Cardiac fibroblast (primary cell): ENCODE measurements at regions not wholly inside any gene's neighbourhood (a gene's known extent, or its start where the extent isn't known, plus 50 kb on each side); places are given as distances from the start of the nearest gene placed in this dataset.

Experiments used
- DNase-seq, 2 donors: peaks; one replicate each; pipeline versions ENCODE4 v3.0.0 to v3.0.0-alpha.2; 2010; ENCODE audit warnings: low read depth in 2 of 2
- H3K4me3 ChIP-seq, 2 donors: replicated peaks in 1 of 2; 1 replicate in 1 of 2; 2 replicates in 1 of 2; pipeline ENCODE4 v1.5.1; 2011; ENCODE audit warnings: low read depth in 2 of 2, low read length in 2 of 2, mild to moderate bottlenecking in 2 of 2, moderate library complexity in 1 of 2
- CTCF ChIP-seq: IDR thresholded peaks from one replicate; pipeline ENCODE4 v1.5.1; 2011; ENCODE audit warnings: low read depth, mild to moderate bottlenecking, low read length, inconsistent platforms

- no peak for TF ChIP-seq CTCF
- H3K4me3 ChIP-seq: no peak overlapping the region
- no peak for DNase-seq
These were observed 1995.8 kb downstream of the NCAM2 start for GRCh38 chr21:22993822-22994574.

GRCh38 chr21:23003951-23004350 is 2005.7 kb downstream of the NCAM2 start:
- no peak overlapping the region for H3K4me3 ChIP-seq
- no peak for DNase-seq
- no peak for TF ChIP-seq CTCF

GRCh38 chr21:23008601-23009202 is 2010.5 kb downstream of the NCAM2 start:
- TF ChIP-seq CTCF: no peak
- DNase-seq: no peak
- H3K4me3 ChIP-seq: no peak overlapping the region

- H3K4me3 ChIP-seq: no peak overlapping the region
- no peak for DNase-seq
- TF ChIP-seq CTCF: no peak
These were observed 2011.2 kb downstream of the NCAM2 start for GRCh38 chr21:23009360-23009759.

GRCh38 chr21:23014021-23014420 is 2015.8 kb downstream of the NCAM2 start:
- no peak for DNase-seq
- no peak overlapping the region for H3K4me3 ChIP-seq
- TF ChIP-seq CTCF: no peak

GRCh38 chr21:23016617-23017016 is 2018.4 kb downstream of the NCAM2 start:
- H3K4me3 ChIP-seq: no peak overlapping the region
- no peak for DNase-seq
- no peak for TF ChIP-seq CTCF
